Endothelial cell (in vitro differentiated cells): ENCODE measurements at regions not wholly inside any gene's neighbourhood (a gene's known extent, or its start where the extent isn't known, plus 50 kb on each side); places are given as distances from the start of the nearest gene placed in this dataset.
A peak's percentile ranks its signal among the peaks of the same experiment; 100 is the strongest.

Experiments
- DNase-seq: peaks from one replicate; pipeline ENCODE4 v3.0.0; 2021; ENCODE audit warnings: low spot score
- H3K27ac Mint-ChIP-seq: one replicate; pipeline ENCODE4 v1.8.0; 2021; ENCODE audit warnings: mixed read lengths, inconsistent platforms; ENCODE audit not compliant: unreplicated experiment
- H3K27me3 Mint-ChIP-seq: one replicate; pipeline ENCODE4 v1.8.0; 2021; ENCODE audit warnings: mild to moderate bottlenecking, moderate library complexity, mixed read lengths, inconsistent platforms; ENCODE audit not compliant: unreplicated experiment
- H3K36me3 Mint-ChIP-seq: one replicate; pipeline ENCODE4 v1.8.0; 2021; ENCODE audit warnings: mild to moderate bottlenecking, low read depth, mixed read lengths, inconsistent platforms; ENCODE audit not compliant: unreplicated experiment
- H3K4me1 Mint-ChIP-seq: one replicate; pipeline ENCODE4 v1.8.0; 2021; ENCODE audit warnings: mild to moderate bottlenecking, mixed read lengths, inconsistent platforms; ENCODE audit not compliant: unreplicated experiment
- H3K4me3 Mint-ChIP-seq: one replicate; pipeline ENCODE4 v1.8.0; 2021; ENCODE audit warnings: mild to moderate bottlenecking, mixed read lengths, inconsistent platforms; ENCODE audit not compliant: unreplicated experiment
- H3K9me3 Mint-ChIP-seq: one replicate; pipeline ENCODE4 v1.8.0; 2021; ENCODE audit warnings: mixed read lengths, inconsistent platforms; ENCODE audit not compliant: unreplicated experiment
- CTCF ChIP-seq: fragments of 200-600 bp; sonication (generic); IDR thresholded peaks from one replicate; pipeline ENCODE4 v1.5.0; 2021; ENCODE audit warnings: antibody characterized with exemption; ENCODE audit not compliant: unreplicated experiment

- no peak for TF ChIP-seq CTCF
- Mint-ChIP-seq H3K27ac (no peak overlapping the region), H3K4me3 (no peak overlapping the region), H3K4me1 (peaks cover 14% of the 10 kb centered on the region), H3K36me3 (no peaks in the 10 kb centered on the region), H3K9me3 (no peaks in the 10 kb centered on the region), H3K27me3 (peaks cover 4% of the 10 kb centered on the region)
- no peak for DNase-seq
Measured at GRCh38 chr4:112767386-112767785, 130.4 kb downstream of the LARP7 start.

- H3K4me1 Mint-ChIP-seq = peaks cover 10% of the 10 kb centered on the region
- H3K36me3 Mint-ChIP-seq = peaks cover 5% of the 10 kb centered on the region
- no peak for DNase-seq
- no peaks in the 10 kb centered on the region for H3K9me3 Mint-ChIP-seq
- peaks cover 2% of the 10 kb centered on the region for H3K27me3 Mint-ChIP-seq
- H3K27ac Mint-ChIP-seq = peak overlapping the region; percentile 22
- TF ChIP-seq CTCF = no peak
- no peak overlapping the region for H3K4me3 Mint-ChIP-seq
Measured at GRCh38 chr4:112770114-112770513, 133.2 kb downstream of the LARP7 start.

GRCh38 chr4:112775801-112776200, 138.9 kb downstream of the LARP7 start:
- peak overlapping the region; percentile 73 for H3K4me3 Mint-ChIP-seq
- H3K9me3 Mint-ChIP-seq = peaks cover 6% of the 10 kb centered on the region
- no peak for DNase-seq
- peaks cover 13% of the 10 kb centered on the region for H3K36me3 Mint-ChIP-seq
- peaks cover 7% of the 10 kb centered on the region for H3K4me1 Mint-ChIP-seq
- peaks cover 2% of the 10 kb centered on the region for H3K27me3 Mint-ChIP-seq
- TF ChIP-seq CTCF = no peak
- peak overlapping the region; percentile 83 for H3K27ac Mint-ChIP-seq

- Mint-ChIP-seq H3K27me3 (peaks cover 2% of the 10 kb centered on the region), H3K36me3 (peaks cover 13% of the 10 kb centered on the region), H3K4me1 (peaks cover 7% of the 10 kb centered on the region), H3K27ac (no peak overlapping the region), H3K4me3 (no peak overlapping the region), H3K9me3 (peaks cover 6% of the 10 kb centered on the region)
- DNase-seq = no peak
- TF ChIP-seq CTCF = no peak
Measured at GRCh38 chr4:112776535-112776934, 139.6 kb downstream of the LARP7 start.

GRCh38 chr4:112778520-112778919, 141.6 kb downstream of the LARP7 start:
- peaks cover 6% of the 10 kb centered on the region for H3K9me3 Mint-ChIP-seq
- H3K27me3 Mint-ChIP-seq = no peaks in the 10 kb centered on the region
- H3K4me3 Mint-ChIP-seq = no peak overlapping the region
- no peak overlapping the region for H3K27ac Mint-ChIP-seq
- DNase-seq = no peak
- peaks cover 7% of the 10 kb centered on the region for H3K4me1 Mint-ChIP-seq
- H3K36me3 Mint-ChIP-seq = peaks cover 13% of the 10 kb centered on the region
- no peak for TF ChIP-seq CTCF
